ENCODE measurements at regions not wholly inside any gene's neighbourhood (a gene's known extent, or its start where the extent isn't known, plus 50 kb on each side); places are given as distances from the start of the nearest gene placed in this dataset. TPM values are rescaled to one million over a fixed set of nuclear protein-coding genes. Genes with fewer than 3 reads are reported as not detected.
"Not testable (repeated sequence)": the region's sequence is repeated elsewhere in the genome, so short reads cannot be mapped to it uniquely, and the experiment has no call there.

- DNase-seq (ENCODE audit: low spot score): no peak
Measured at GRCh38 chr7:32658034-32658433, 162.7 kb downstream of the AVL9 start.

GRCh38 chr7:32654549-32654948, 159.3 kb downstream of the AVL9 start:
- DNase-seq (ENCODE audit: low spot score): not testable (repeated sequence)

- not testable (repeated sequence) for DNase-seq (ENCODE audit: low spot score)
Measured at GRCh38 chr7:32650356-32650755, 155.1 kb downstream of the AVL9 start.

GRCh38 chr7:32648408-32649156, 153.3 kb downstream of the AVL9 start:
- no peak for DNase-seq (ENCODE audit: low spot score)

- DNase-seq (ENCODE audit: low spot score): not testable (repeated sequence)
Measured at GRCh38 chr7:32645255-32645654, 150.0 kb downstream of the AVL9 start.

- DNase-seq (ENCODE audit: low spot score): no peak
Measured at GRCh38 chr7:32643194-32643593, 147.9 kb downstream of the AVL9 start.

GRCh38 chr7:32639122-32639521, 143.8 kb downstream of the AVL9 start:
- DNase-seq (ENCODE audit: low spot score): no peak

- not testable (repeated sequence) for DNase-seq (ENCODE audit: low spot score)
Measured at GRCh38 chr7:32638479-32639121, 143.3 kb downstream of the AVL9 start.

Small RNAs in the stretch of these regions (microRNA-seq; reads per million reads assigned to microRNA genes)
- gene MIR550A2 (ENCODE audit: borderline number of aligned reads) (not detected), gene MIR550B2 (ENCODE audit: borderline number of aligned reads) (not detected)

Data from mesenteric fat pad (tissue), 1 donor.